ENCODE measurements at regions not wholly inside any gene's neighbourhood (a gene's known extent, or its start where the extent isn't known, plus 50 kb on each side); places are given as distances from the start of the nearest gene placed in this dataset.

DNA sequence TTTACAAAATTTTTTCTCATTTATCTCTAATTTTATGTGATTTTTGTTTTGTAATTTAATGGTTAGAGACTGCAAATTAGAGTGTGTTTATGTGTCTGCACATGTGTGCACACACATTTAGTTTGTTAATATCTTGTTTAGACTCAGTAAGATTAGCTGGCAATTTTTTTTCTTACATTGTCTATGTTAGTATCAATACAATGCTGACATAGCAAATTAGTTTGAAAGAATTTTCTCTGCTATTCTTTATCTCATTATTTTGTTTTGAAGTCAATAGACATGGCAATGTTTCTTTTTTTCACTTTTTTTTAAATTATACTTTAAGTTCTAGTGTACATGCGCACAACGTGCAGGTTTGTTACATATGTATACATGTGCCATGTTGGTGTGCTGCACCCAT lies 1155.0 kb downstream of the ZPLD1 start:
- intact Hi-C loops (cut with DNase I) = no loop called here
- DNase-seq (ENCODE audit: missing footprints) = no peak
- ATAC-seq = no peak

DNA sequence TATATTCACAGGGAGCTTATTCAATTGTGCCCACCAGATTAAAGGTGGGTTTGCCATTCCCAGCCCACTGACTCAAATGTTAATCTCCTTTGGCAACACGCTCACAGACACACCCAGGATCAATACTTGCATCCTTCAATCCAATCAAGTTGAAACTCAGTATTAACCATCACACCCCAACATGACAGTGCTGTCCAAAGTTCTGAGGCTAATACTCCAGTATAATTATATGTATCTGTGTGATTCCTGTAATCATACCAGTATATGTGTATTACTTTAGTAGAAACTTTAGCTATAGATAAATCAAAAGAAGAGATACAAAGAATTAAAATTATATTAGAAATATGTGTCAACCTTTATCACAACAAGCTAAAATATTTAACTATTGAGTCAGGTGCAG lies 1166.0 kb downstream of the ZPLD1 start:
- intact Hi-C loops (cut with DNase I) = no loop called here
- DNase-seq (ENCODE audit: missing footprints) = no peak

DNA sequence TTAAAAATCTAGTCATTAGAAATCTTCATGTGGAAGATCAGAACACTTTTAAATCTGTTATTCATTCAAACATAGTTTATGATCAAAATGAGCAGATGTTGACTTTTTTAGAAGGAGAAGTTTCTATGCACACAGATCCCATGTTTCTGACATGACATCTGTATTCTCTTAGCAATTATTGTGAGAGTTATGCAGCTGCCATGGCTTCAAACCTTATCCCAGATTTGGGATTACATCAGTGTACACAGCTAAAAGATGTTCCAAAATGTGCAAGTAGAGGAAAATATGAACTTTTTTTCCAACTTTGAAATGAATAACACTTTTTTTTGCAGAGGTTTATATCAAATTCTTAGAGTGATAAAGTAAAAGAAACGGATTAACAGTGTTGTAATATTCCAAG lies 1166.9 kb downstream of the ZPLD1 start:
- intact Hi-C loops (cut with DNase I) = no loop called here
- DNase-seq (ENCODE audit: missing footprints) (no peak), ATAC-seq (no peak)

More for the DNA sequence above, 1166.0 kb downstream of the ZPLD1 start:
- ATAC-seq = no peak

DNA sequence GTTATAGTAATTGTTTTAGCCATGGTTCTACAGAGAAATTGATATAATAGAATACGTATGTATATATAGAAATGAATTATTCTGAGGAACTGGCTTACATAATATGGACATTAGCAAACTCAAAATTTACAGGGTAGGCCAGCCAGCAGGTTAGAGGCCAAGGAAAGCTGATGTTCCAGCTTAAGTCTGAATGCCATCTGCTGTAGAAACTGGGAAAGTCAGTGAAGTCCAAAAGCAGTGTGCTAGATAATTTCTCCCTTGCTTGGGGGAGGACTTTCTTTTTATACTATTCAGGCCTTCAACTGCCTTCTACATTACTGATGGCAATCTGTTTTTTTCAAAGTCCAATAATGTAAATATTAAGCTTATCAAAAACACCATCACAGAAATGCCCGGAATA lies 1174.7 kb downstream of the ZPLD1 start:
- ATAC-seq = no peak

DNA sequence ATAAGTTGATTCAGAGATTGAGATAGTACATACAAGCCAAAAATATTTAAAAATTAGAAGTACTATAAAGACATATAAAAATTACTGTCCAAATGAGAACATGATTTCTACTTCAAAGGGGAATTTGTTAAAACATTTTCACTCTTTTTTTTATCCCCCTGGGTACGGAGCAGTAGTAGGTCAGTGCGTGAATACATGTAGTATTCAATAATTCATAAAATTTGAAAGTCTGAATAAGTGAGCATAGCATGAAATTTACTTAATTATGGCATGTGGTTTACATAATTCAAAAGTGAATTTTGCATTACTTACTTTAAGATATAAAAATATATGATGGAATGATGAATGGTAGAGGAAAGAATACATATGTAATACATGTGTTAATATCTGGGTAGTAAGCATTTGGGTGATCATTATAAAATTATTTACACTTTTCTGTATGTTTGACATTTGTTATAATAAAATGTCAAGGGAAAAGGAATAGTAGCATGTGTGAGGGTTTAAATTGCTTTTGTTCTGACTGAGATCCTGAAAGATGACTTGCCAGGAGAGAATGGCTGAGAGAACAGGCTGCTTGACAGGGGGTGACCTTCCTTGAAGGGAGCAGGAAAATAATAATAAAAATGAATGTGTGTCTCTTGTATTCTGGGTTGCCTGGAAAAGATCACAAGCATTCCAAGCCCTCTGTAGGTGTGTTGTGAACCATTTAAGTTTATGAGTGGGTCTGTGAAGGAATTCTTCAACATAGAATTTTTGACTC lies 1178.8 kb downstream of the ZPLD1 start:
- intact Hi-C loops (cut with DNase I) = loop anchor here (2.0 kb wide), 1 partner anchor 31 kb away; no protein-coding TSS in a partner anchor
- DNase-seq (ENCODE audit: missing footprints) (no peak), ATAC-seq (no peak)

More for the DNA sequence above, 1174.7 kb downstream of the ZPLD1 start:
- no peak for DNase-seq (ENCODE audit: missing footprints)
- intact Hi-C loops (cut with DNase I) = no loop called here

DNA sequence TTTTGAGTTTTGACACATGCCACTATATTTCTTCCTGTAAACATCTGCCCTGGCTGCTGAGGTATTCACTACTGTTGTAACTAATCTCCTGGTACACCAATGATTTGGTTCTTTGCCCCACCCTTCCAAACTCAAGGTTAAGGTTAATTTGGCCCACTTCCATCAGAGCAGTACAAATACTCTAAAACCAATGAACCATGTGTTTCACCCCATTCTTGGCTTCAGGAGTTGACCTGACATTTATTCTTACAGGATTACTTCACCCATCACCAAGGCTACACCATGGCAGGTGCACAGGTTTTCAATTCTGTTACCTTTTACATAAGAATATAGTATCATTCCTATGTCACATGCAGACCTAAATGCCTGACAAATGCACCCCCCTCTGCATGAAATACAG lies 1179.9 kb downstream of the ZPLD1 start:
- no peak for ATAC-seq
- intact Hi-C loops (cut with DNase I) = no loop called here
- no peak for DNase-seq (ENCODE audit: missing footprints)

DNA sequence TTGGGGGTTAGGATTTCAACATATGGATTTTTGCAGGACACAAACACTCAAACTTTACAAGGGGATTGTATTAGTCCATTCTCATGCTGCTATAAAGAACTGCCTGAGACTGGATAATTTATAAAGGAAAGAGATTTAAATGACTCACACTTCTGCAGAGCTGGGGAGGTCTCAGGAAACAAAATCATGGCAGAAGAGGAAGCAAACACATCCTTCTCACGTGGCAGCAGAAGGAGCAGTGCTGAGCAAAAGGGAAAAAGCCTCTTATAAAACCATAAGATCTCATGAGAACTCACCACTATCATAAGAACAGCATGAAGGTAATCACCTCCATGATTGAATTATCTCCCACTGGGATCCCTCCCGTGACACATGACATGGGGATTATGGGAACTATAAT lies 1183.1 kb downstream of the ZPLD1 start:
- DNase-seq (ENCODE audit: missing footprints) = no peak
- ATAC-seq = no peak
- intact Hi-C loops (cut with DNase I) = no loop called here

DNA sequence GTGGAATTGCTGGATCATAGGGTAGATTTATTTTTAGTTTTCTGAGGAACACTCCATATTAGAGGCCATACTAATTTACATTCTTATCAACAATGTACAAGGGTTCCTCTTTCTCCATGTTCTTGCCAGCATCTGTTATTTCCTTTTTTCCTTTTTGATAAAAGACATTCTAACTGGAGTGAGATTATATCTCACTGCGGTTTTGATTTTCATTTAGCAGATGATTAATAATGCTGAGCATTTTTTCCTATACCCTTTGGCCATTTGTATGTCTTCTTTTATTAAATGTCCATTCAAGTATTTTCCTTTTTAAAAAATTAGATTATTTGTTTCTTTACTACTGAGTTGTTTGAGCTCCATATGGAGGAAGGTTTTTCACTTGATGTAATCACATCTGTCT lies 1189.5 kb downstream of the ZPLD1 start:
- no peak for DNase-seq (ENCODE audit: missing footprints)
- intact Hi-C loops (cut with DNase I) = no loop called here
- ATAC-seq = no peak

DNA sequence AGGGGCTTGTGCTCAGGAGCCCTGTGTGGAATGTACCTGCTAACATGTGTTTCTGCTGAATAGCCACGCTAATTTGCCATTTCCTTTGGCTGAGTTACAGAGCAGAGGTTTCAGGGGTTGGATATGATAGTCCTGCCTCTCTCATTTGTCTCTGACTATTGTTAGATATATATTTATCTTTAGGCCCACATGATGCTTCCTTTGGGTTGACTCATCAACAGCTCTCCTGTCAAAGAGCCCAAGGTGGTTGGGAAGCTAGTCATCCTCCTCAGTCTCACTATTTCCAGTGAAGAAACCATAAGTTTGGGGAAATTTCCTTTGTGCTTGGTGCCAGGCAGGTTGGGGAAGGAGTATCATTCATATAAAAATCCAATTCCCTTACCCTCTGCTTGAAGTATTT lies 1194.6 kb downstream of the ZPLD1 start:
- ATAC-seq (no peak), DNase-seq (ENCODE audit: missing footprints) (no peak)
- intact Hi-C loops (cut with DNase I) = no loop called here

DNA sequence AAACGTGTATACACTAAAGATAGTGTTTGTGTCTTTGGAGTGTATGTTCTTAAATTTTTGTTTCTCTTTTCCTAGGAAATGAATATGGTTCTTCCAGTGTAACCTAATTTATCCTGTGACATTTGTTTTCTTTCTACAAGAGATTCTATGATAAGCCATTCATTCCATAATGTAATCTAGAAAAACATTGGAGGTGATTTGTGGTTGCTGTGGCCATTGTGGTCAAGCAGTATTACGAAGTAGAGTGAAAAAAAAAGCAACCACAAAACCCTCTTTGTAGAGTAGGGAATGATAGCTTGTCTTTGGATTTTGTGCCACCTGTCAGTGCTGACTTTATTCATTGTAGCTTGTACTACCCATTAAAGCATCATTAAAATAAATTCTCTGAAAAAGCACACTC lies 1209.6 kb downstream of the ZPLD1 start:
- no peak for DNase-seq (ENCODE audit: missing footprints)
- ATAC-seq = no peak
- intact Hi-C loops (cut with DNase I) = loop anchor here (2.0 kb wide), 1 partner anchor 32 kb away; no protein-coding TSS in a partner anchor

DNA sequence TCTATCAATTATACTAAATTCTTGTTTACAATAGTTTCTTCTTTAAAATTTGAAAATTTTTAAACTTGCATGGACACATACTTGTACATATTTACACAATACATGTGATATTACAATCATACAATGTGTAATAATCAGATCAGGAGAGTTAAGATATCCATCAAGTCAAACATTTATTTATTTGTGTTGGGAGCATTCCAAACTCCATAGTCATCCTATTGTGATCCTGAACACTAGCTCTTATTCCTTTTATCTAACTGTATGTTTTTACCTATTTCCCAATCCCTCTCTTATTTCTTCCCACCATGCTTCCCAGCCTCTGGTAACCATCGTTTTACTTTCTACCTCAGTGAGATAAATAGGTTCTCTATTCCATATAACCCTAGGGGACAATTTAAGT lies 1219.2 kb downstream of the ZPLD1 start:
- intact Hi-C loops (cut with DNase I) = no loop called here
- ATAC-seq = no peak
- no peak for DNase-seq (ENCODE audit: missing footprints)

DNA sequence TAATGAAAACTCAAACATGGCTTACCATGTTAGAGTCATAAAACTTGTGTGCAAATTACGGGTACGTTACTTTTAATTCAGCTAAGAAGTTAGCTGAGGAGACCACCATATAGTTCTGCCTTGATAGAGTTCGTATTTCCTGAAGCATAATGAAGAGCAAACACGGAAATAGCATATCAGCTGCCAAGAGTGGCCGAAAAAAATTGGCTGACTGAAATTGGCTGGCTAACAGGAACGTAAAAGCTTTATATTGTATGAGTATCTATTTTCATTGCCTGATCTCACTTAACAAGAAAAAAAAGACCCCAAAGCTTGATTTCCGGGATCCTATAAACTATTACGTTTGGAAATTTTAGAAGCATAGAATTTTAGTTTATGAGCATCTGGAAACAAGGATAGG lies 1222.9 kb downstream of the ZPLD1 start:
- ATAC-seq (no peak), DNase-seq (ENCODE audit: missing footprints) (no peak)
- intact Hi-C loops (cut with DNase I) = no loop called here

DNA sequence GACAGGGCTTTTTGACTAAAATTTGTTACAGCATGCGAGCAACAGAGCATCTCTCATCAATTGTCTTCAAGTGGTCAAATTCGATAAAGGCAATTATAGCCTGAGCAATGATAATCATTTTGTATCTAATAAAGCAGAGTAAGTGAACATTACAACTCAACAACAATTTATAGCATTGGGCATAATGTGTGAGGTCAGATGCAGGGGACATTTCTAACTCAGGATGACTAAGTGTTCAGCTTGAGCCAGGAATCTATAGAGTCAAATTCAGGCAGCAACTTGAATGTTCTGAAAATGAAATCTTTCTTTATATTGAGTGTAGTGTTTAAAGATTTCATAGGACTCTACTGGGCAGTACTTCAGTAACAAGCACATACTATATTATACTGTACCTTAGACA lies 1226.0 kb downstream of the ZPLD1 start:
- DNase-seq (ENCODE audit: missing footprints) (no peak), ATAC-seq (no peak)
- intact Hi-C loops (cut with DNase I) = no loop called here

DNA sequence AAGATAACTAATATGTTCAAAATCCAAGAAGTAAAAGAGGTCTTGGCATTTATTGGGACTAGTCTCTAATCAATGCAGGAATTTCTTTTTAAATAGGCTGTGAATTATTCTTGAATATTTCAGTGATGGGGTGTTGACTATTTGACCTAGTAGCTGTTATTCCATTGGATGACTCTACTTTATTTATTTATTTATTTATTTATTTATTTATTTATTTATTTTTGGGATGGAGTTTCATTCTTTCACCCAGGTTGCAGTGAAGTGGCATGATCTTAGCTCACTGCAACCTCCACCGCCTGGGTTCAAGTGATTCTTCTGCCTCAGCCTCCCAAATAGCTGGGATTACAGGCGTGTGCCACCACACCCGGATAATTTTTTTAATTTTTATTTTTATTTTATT lies 1227.8 kb downstream of the ZPLD1 start:
- intact Hi-C loops (cut with DNase I) = no loop called here
- DNase-seq (ENCODE audit: missing footprints) = no peak
- ATAC-seq = no peak

DNA sequence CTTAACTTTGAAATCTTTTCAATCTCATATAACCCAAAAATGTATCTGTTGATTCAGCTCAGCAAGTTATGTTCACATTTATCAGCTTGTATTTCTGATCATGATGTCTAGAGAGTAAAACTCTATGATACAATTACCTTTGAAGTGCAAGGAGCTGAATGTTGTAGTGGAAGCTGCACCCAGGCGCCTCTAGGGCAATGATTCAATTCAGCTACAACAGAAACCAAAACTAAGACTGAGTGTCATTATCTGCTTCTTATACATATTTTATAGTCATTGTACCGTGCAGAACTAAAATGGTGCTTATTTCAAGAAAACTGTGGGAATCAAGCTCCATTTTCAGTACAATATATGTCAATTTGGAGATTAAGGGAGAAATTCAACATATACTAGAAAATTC lies 1237.5 kb downstream of the ZPLD1 start:
- ATAC-seq (no peak), DNase-seq (ENCODE audit: missing footprints) (no peak)
- intact Hi-C loops (cut with DNase I) = no loop called here

DNA sequence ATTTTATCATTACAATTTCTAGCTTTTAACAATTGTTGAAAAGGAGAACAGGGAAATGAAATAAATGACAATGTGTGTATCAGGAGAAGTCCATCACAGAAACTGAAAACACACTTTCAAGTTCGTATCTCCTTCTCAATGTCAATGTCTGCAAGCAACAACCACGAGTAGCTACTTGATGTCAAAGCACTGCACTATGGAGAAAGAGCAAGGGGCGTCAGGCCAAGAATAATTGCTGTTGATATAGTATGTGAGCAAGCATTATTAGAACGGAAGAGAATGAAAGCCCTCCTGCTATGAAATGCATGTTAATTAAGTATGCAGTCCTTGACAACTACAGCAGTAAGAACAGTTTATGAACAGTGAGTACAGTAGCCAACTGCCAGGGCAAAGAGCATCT lies 1250.1 kb downstream of the ZPLD1 start:
- no peak for ATAC-seq
- DNase-seq (ENCODE audit: missing footprints) = no peak
- intact Hi-C loops (cut with DNase I) = no loop called here

DNA sequence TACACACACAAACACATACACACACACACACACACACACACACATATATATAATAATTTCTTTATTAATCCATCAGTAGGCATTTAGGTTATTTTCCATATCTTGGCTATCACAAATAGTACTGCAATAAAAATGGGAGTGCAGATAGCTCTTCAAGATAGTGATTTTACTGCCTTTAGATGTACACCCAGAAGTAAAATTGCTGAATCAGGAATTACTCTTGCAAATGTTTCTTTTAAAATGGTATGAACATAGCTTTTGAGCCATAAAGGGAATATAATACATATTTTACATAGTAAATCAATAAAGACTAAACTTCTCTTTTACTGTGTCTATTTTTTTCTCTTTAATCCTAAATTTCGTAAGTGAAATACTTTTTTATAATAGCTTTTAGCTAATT lies 1251.1 kb downstream of the ZPLD1 start:
- intact Hi-C loops (cut with DNase I) = no loop called here
- ATAC-seq (no peak), DNase-seq (ENCODE audit: missing footprints) (no peak)

DNA sequence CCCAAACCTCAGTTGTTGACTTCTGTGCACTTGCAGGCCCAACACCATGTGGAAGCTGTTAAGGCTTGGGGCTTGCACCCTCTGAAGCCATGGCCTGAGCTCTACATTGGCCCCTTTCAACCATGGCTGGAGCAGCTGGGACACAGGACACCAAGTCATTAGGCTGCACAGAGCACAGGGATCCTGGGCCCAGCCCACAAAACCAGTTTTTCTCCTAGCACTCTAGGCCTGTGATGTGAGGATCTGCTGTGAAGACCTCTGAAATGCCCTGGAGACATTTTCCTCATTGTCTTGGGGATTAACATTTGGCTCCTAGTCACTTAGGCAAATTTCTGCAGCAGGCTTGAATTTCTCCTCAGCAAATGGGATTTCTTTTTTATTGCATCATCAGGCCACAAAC lies 1255.7 kb downstream of the ZPLD1 start:
- intact Hi-C loops (cut with DNase I) = no loop called here
- ATAC-seq = no peak
- DNase-seq (ENCODE audit: missing footprints) = no peak

DNA sequence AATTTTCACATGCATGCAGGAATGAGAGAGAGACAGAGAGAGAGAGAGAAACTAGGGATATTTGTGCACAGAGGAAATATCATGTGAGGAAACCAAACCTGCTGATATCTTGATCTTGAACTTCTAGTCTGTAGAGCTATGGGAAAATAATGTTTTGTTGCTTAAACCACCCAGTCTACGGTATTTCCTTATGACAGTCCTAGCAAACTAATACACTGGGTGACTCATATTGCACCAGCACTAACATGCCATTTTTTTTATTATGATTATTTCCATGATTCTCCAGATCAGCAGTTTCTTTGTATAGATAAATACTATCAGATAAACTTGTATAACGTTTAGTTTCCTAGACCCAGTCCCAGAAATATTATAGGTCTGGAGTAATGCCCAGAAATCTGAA lies 1259.0 kb downstream of the ZPLD1 start:
- ATAC-seq (no peak), DNase-seq (ENCODE audit: missing footprints) (no peak)
- intact Hi-C loops (cut with DNase I) = no loop called here

DNA sequence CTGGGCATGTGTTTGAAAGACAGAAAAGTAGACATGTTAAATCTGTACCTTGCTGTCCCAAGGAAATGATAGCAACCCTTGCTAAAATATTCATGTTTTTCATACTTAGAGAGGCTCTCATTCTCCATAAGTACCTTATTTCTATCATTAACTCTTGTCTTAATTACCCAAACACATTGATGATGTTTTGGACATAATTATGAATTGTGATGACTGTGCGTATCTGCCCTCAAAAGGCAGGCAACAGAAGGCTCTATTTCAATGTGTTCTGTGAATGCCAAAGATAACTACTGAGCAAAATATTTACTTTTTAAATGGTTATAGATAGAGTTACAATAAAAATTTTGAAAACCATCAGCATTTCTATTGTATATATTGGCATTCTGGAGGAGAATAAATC lies 1263.8 kb downstream of the ZPLD1 start:
- no peak for DNase-seq (ENCODE audit: missing footprints)
- intact Hi-C loops (cut with DNase I) = no loop called here
- ATAC-seq = no peak

DNA sequence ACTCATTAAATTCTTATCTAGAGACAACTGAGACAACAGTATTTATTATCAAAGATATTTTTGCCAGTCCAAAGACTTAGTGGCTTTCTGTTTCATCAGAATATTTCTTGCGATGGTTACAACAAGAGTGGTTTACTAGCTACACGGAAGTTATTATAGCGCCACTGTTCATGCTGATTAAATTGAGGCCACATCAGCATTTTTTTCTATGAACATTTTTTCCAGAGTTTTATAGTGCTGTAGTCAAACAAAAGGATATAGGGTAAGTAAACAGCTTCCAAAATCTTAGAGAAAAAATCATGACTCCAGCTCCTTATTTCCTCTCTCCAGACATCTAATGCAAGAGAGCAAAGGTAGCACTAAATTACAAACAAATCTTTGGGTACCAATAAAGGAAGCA lies 1264.4 kb downstream of the ZPLD1 start:
- intact Hi-C loops (cut with DNase I) = no loop called here
- DNase-seq (ENCODE audit: missing footprints) = no peak
- no peak for ATAC-seq
